ENCODE measurements at regions not wholly inside any gene's neighbourhood (a gene's known extent, or its start where the extent isn't known, plus 50 kb on each side); places are given as distances from the start of the nearest gene placed in this dataset.

DNA sequence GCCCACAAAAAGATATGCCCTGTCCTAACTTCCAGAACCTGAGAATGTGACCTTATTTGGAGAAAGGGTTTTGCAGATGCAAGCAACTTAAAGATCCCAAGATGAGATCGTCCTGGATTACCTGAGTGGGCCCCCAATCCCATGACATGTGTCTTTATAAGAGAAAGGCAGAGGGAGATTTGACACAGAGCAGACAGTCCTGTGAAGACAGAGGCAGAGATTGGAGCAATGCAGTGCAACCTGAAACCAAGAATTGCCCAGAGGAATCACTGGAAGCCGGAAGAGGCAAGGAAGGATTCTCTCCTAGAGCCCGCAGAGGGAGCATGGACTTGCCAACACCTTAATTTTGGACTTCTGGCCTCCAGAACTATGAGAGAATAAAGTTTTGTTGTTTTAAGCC is 171.5 kb downstream of the SMIM20 start:
- TF ChIP-seq RAD51 (IDR thresholded peaks at IDR 0.05): no peak
- TF ChIP-seq POLR2A (IDR thresholded peaks at IDR 0.05; ENCODE audit: low read depth, low read length): no peak
- TF ChIP-seq, protein P1, sequence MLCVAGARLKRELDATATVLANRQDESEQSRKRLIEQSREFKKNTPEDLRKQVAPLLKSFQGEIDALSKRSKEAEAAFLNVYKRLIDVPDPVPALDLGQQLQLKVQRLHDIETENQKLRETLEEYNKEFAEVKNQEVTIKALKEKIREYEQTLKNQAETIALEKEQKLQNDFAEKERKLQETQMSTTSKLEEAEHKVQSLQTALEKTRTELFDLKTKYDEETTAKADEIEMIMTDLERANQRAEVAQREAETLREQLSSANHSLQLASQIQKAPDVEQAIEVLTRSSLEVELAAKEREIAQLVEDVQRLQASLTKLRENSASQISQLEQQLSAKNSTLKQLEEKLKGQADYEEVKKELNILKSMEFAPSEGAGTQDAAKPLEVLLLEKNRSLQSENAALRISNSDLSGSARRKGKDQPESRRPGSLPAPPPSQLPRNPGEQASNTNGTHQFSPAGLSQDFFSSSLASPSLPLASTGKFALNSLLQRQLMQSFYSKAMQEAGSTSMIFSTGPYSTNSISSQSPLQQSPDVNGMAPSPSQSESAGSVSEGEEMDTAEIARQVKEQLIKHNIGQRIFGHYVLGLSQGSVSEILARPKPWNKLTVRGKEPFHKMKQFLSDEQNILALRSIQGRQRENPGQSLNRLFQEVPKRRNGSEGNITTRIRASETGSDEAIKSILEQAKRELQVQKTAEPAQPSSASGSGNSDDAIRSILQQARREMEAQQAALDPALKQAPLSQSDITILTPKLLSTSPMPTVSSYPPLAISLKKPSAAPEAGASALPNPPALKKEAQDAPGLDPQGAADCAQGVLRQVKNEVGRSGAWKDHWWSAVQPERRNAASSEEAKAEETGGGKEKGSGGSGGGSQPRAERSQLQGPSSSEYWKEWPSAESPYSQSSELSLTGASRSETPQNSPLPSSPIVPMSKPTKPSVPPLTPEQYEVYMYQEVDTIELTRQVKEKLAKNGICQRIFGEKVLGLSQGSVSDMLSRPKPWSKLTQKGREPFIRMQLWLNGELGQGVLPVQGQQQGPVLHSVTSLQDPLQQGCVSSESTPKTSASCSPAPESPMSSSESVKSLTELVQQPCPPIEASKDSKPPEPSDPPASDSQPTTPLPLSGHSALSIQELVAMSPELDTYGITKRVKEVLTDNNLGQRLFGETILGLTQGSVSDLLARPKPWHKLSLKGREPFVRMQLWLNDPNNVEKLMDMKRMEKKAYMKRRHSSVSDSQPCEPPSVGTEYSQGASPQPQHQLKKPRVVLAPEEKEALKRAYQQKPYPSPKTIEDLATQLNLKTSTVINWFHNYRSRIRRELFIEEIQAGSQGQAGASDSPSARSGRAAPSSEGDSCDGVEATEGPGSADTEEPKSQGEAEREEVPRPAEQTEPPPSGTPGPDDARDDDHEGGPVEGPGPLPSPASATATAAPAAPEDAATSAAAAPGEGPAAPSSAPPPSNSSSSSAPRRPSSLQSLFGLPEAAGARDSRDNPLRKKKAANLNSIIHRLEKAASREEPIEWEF (IDR thresholded peaks at IDR 0.05; ENCODE audit: insufficient replicate concordance, low read depth, low read length): no peak
- no peak for TF ChIP-seq SP1 (IDR thresholded peaks at IDR 0.05; ENCODE audit: low read depth, low read length)
- TF ChIP-seq CTCF (IDR thresholded peaks at IDR 0.05 in 2 of 3, conservative IDR thresholded peaks at IDR 0.05 in 1 of 3; ENCODE audit: control insufficient read depth in 2 of 3, extremely low read depth in 1 of 3, insufficient read depth in 1 of 3, low read depth in 3 of 3, low read length in 3 of 3): no peak
- TF ChIP-seq, protein P2, sequence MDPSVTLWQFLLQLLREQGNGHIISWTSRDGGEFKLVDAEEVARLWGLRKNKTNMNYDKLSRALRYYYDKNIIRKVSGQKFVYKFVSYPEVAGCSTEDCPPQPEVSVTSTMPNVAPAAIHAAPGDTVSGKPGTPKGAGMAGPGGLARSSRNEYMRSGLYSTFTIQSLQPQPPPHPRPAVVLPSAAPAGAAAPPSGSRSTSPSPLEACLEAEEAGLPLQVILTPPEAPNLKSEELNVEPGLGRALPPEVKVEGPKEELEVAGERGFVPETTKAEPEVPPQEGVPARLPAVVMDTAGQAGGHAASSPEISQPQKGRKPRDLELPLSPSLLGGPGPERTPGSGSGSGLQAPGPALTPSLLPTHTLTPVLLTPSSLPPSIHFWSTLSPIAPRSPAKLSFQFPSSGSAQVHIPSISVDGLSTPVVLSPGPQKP (IDR thresholded peaks at IDR 0.05; ENCODE audit: low read depth, low read length): no peak
- no peak for TF ChIP-seq ATF7 (IDR thresholded peaks at IDR 0.05; ENCODE audit: low read depth)
- no peak for TF ChIP-seq DPF2 (IDR thresholded peaks at IDR 0.05)
